ENCODE measurements at regions not wholly inside any gene's neighbourhood (a gene's known extent, or its start where the extent isn't known, plus 50 kb on each side); places are given as distances from the start of the nearest gene placed in this dataset.

- no peak for DNase-seq
These were observed 260.0 kb downstream of the ARL4A start for GRCh38 chr7:12947465-12947864.

- no peak for DNase-seq
These were observed 261.9 kb downstream of the ARL4A start for GRCh38 chr7:12949060-12949931.

- no peak for DNase-seq
These were observed 264.0 kb downstream of the ARL4A start for GRCh38 chr7:12951397-12951801.

GRCh38 chr7:12954380-12955033, 267.1 kb downstream of the ARL4A start:
- no peak for DNase-seq

GRCh38 chr7:12957487-12957886, 270.1 kb downstream of the ARL4A start:
- no peak for DNase-seq

GRCh38 chr7:12961910-12962480, 274.6 kb downstream of the ARL4A start:
- DNase-seq = no peak

GRCh38 chr7:12963435-12963834, 276.0 kb downstream of the ARL4A start:
- no peak for DNase-seq

GRCh38 chr7:12964836-12965235, 277.4 kb downstream of the ARL4A start:
- no peak for DNase-seq

GRCh38 chr7:12965767-12966166, 278.3 kb downstream of the ARL4A start:
- DNase-seq = no peak

- no peak for DNase-seq
These were observed 279.9 kb downstream of the ARL4A start for GRCh38 chr7:12967322-12967721.

- no peak for DNase-seq
These were observed 281.5 kb downstream of the ARL4A start for GRCh38 chr7:12968836-12969422.

GRCh38 chr7:12970626-12971025, 283.2 kb downstream of the ARL4A start:
- no peak for DNase-seq

- DNase-seq = no peak
These were observed 287.2 kb downstream of the ARL4A start for GRCh38 chr7:12974451-12975166.

GRCh38 chr7:12975412-12975811, 288.0 kb downstream of the ARL4A start:
- DNase-seq = no peak

- no peak for DNase-seq
These were observed 291.7 kb downstream of the ARL4A start for GRCh38 chr7:12979181-12979580.

- DNase-seq = no peak
These were observed 294.7 kb downstream of the ARL4A start for GRCh38 chr7:12982178-12982577.

- DNase-seq = no peak
These were observed 296.7 kb downstream of the ARL4A start for GRCh38 chr7:12984117-12984516.

GRCh38 chr7:12985228-12985627, 297.8 kb downstream of the ARL4A start:
- DNase-seq = no peak

- no peak for DNase-seq
These were observed 298.3 kb downstream of the ARL4A start for GRCh38 chr7:12985752-12986151.

- no peak for DNase-seq
These were observed 299.8 kb downstream of the ARL4A start for GRCh38 chr7:12987238-12987637.

GRCh38 chr7:12990440-12990839, 303.0 kb downstream of the ARL4A start:
- DNase-seq = no peak

GRCh38 chr7:12993025-12993424, 305.6 kb downstream of the ARL4A start:
- DNase-seq = no peak

- DNase-seq = no peak
These were observed 308.6 kb downstream of the ARL4A start for GRCh38 chr7:12995912-12996469.

All from right forelimb (tissue), 1 donor.